GM23248 (cell line): ENCODE measurements at regions not wholly inside any gene's neighbourhood (a gene's known extent, or its start where the extent isn't known, plus 50 kb on each side); places are given as distances from the start of the nearest gene placed in this dataset.

Experiments
- DNase-seq: peaks from one replicate; pipeline ENCODE4 v3.0.0-alpha.2; 2015
- H2AFZ ChIP-seq: fragments of 200-600 bp; sonication (generic); 2 replicates; pipeline ENCODE4 v1.6.1; 2016; ENCODE audit warnings: antibody characterized with exemption
- H3F3A ChIP-seq: fragments of 200-600 bp; sonication (generic); 2 replicates; pipeline ENCODE4 v1.6.1; 2016; ENCODE audit warnings: mild to moderate bottlenecking, antibody characterized with exemption, mixed run types; ENCODE audit not compliant: insufficient read depth
- H3K27ac ChIP-seq: fragments of 200-600 bp; sonication (generic); 2 replicates; pipeline ENCODE4 v1.5.1; 2016; ENCODE audit warnings: mild to moderate bottlenecking
- H3K27me3 ChIP-seq: fragments of 200-600 bp; sonication (generic); replicated peaks from 2 replicates; pipeline ENCODE4 v1.6.1; 2016; ENCODE audit warnings: mild to moderate bottlenecking; ENCODE audit not compliant: insufficient read depth
- H3K36me3 ChIP-seq: fragments of 200-600 bp; sonication (generic); 2 replicates; pipeline ENCODE4 v1.6.1; 2016; ENCODE audit warnings: low read depth, mild to moderate bottlenecking
- H3K4me1 ChIP-seq: fragments of 200-600 bp; sonication (generic); 2 replicates; pipeline ENCODE4 v1.6.1; 2016; ENCODE audit warnings: mild to moderate bottlenecking; ENCODE audit not compliant: insufficient read depth
- H3K4me2 ChIP-seq: fragments of 200-600 bp; sonication (generic); one replicate; pipeline ENCODE4 v1.6.1; 2016; ENCODE audit warnings: mild to moderate bottlenecking; ENCODE audit not compliant: unreplicated experiment
- H3K4me3 ChIP-seq: fragments of 200-600 bp; sonication (generic); 2 replicates; pipeline ENCODE4 v1.5.1; 2016; ENCODE audit warnings: mild to moderate bottlenecking
- H3K79me2 ChIP-seq: fragments of 200-600 bp; sonication (generic); 2 replicates; pipeline ENCODE4 v1.6.1; 2016; ENCODE audit warnings: mild to moderate bottlenecking; ENCODE audit not compliant: insufficient read depth
- H3K9ac ChIP-seq: fragments of 200-600 bp; sonication (generic); 2 replicates; pipeline ENCODE4 v1.6.1; 2016; ENCODE audit warnings: mild to moderate bottlenecking
- H3K9me2 ChIP-seq: fragments of 200-600 bp; sonication (generic); 2 replicates; pipeline ENCODE4 v1.6.1; 2016; ENCODE audit warnings: mixed run types, mild to moderate bottlenecking, moderate library complexity; ENCODE audit not compliant: insufficient read depth
- H3K9me3 ChIP-seq: fragments of 200-600 bp; sonication (generic); one replicate; pipeline ENCODE4 v1.6.1; 2017; ENCODE audit warnings: low read depth
- H4K20me1 ChIP-seq: fragments of 200-600 bp; sonication (generic); 2 replicates; pipeline ENCODE4 v1.6.0; 2016; ENCODE audit not compliant: insufficient read depth
- EZH2 ChIP-seq: fragments of 200-600 bp; sonication (generic); IDR thresholded peaks from 2 replicates; pipeline ENCODE4 v1.6.1; 2018; ENCODE audit warnings: antibody characterized with exemption, mild to moderate bottlenecking; ENCODE audit not compliant: insufficient read depth, poor library complexity, severe bottlenecking
- EZH2phosphoT487 ChIP-seq: fragments of 200-600 bp; sonication (generic); IDR thresholded peaks from 2 replicates; pipeline ENCODE4 v1.6.1; 2018; ENCODE audit warnings: antibody characterized with exemption, moderate library complexity, mild to moderate bottlenecking, low read depth; ENCODE audit not compliant: insufficient read depth
- WGBS, 2 experiments: methylation state at CpG; one replicate each; pipeline ENCODE4 v1.1.6; 2015 to 2017; ENCODE audit warnings: low lambda C conversion rate in 2 of 2, low coverage in 1 of 2; ENCODE audit errors: missing lambda C conversion rate in 2 of 2; 5-methylcytosine and 5-hydroxymethylcytosine counted together
- in situ Hi-C: fragments of 300-500 bp; cut with MboI; formaldehyde crosslinking; loops from 2 replicates; pipeline ENCODE4 v1.15.0; 2020

DNA sequence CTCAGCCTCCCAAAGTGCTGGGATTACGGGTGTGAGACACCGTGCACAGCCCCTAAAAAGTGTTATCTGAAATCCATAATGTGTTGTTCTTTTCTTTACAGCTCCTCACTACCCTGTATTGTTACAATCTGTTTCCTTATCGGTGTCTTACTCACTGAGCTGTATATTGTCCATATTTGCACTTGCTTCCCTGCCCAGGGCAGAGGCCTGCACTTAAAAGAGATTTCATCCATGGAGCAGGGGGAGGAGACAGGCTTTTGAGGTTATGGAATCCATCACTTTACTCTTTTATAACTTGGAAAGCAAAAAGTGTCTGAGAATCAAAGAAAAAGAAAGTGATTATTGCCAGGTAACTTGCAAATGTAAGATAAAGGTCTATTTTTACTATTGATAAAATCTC lies 251.0 kb downstream of the DIO2 start:
- Histone ChIP-seq H3K79me2 (no peaks in the 10 kb centered on the region), H3K4me3 (no peak overlapping the region), H3K36me3 (no peaks in the 10 kb centered on the region), H4K20me1 (no peaks in the 10 kb centered on the region), H3K4me2 (no peak overlapping the region), H3K27me3 (no peaks in the 10 kb centered on the region), H3F3A (no peaks in the 10 kb centered on the region), H3K9me3 (no peaks in the 10 kb centered on the region), H3K9ac (no peak overlapping the region), H2AFZ (no peak overlapping the region), H3K9me2 (no peaks in the 10 kb centered on the region), H3K4me1 (no peaks in the 10 kb centered on the region), H3K27ac (no peak overlapping the region)
- no peak for DNase-seq
- WGBS, 2 experiments: 24 to 28% methylated on average over 3 of the region's 3 CpGs
- in situ Hi-C loops: no loop called here
- TF ChIP-seq EZH2 (no peak), EZH2phosphoT487 (no peak)

DNA sequence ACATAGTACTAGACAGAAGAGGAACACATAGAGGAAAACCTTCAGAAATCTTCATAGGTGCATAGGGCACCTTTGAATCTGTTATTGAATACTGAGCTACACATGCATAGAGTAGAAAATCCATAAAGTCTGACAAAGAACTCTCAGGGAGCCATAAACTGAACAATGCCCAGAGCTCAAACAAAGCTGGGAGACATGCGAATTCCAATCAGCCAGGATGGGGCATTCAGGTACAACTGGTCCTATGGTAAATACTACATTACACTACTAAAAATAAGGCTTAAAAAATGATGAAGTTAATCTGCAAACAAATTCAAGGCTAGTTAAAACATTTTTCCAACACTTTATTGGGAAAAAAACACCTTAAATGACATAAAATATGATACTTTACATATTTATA lies 259.7 kb downstream of the DIO2 start:
- TF ChIP-seq EZH2: no peak
- TF ChIP-seq EZH2phosphoT487: no peak
- no peaks in the 10 kb centered on the region for H3F3A ChIP-seq
- no peaks in the 10 kb centered on the region for H3K36me3 ChIP-seq
- H3K4me1 ChIP-seq: no peaks in the 10 kb centered on the region
- H3K4me2 ChIP-seq: no peak overlapping the region
- no peaks in the 10 kb centered on the region for H3K9me2 ChIP-seq
- no peak overlapping the region for H2AFZ ChIP-seq
- H3K9me3 ChIP-seq: no peaks in the 10 kb centered on the region
- no peak overlapping the region for H3K27ac ChIP-seq
- no peak overlapping the region for H3K4me3 ChIP-seq
- in situ Hi-C loops: no loop called here
- DNase-seq: no peak
- 36 to 42% methylated on average over 1 of the region's 1 CpG for WGBS, 2 experiments
- no peak overlapping the region for H3K9ac ChIP-seq
- no peaks in the 10 kb centered on the region for H3K27me3 ChIP-seq
- no peaks in the 10 kb centered on the region for H3K79me2 ChIP-seq
- H4K20me1 ChIP-seq: no peaks in the 10 kb centered on the region

DNA sequence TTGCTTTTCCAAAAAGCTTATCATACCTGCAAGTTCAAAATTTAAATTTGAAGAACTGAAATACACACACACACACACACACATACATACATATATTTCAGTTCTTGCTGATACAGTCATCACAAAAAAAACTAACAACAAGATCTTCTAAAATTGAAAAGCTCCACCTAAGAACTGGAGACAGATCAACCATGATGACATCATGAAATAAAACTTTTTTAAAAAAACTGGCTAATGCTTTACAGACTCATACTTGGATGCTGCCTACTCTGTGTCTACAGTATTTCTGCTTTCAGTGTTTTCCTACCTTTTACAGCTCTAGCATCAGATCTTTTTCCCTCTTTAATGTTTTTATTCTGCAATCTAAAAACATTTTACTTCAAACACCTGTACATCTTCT lies 261.4 kb downstream of the DIO2 start:
- H3K4me3 ChIP-seq: no peak overlapping the region
- DNase-seq: no peak

DNA sequence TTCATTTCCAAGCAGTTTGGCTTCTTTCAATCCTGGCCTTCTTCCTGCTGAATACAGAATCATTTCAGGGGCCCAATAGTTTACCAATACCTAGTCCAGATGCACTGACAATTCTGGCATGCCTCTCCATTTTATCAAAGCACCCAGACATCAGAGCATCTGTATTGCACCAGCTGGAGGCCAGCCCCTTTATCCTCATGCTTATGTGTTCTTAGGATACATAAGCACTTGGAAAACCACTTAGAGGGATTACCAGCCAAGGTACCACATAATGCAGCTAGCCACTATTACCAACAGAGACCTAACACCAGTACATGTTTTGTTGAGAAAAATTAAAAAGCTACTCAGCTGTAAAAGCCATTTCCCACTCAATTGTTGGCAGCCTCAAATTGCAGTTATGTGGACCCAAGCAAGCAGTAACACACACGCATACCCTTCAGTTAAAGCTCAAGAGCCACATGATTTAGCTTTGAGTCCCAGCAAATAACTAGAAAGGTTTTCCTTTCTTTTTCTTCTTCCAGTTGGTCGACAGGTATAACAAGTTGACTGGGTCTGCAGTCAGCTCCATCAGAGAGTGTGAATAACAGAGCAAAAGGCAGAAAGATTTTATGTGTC lies 263.8 kb downstream of the DIO2 start:
- Histone ChIP-seq H3K79me2 (no peaks in the 10 kb centered on the region), H4K20me1 (no peaks in the 10 kb centered on the region), H3K4me3 (no peak overlapping the region), H3K27ac (no peak overlapping the region), H3K4me1 (no peaks in the 10 kb centered on the region), H2AFZ (no peak overlapping the region), H3K36me3 (no peaks in the 10 kb centered on the region), H3K9me2 (no peaks in the 10 kb centered on the region), H3K9me3 (no peaks in the 10 kb centered on the region), H3K9ac (no peak overlapping the region), H3K4me2 (no peak overlapping the region), H3K27me3 (no peaks in the 10 kb centered on the region), H3F3A (no peaks in the 10 kb centered on the region)
- 15 to 18% methylated on average over 2 of the region's 2 CpGs for WGBS, 2 experiments
- no peak for DNase-seq
- in situ Hi-C loops: no loop called here
- no peak for TF ChIP-seq EZH2phosphoT487
- TF ChIP-seq EZH2: no peak

More for the DNA sequence above, 261.4 kb downstream of the DIO2 start:
- H3F3A ChIP-seq: no peaks in the 10 kb centered on the region
- H3K4me1 ChIP-seq: no peaks in the 10 kb centered on the region
- in situ Hi-C loops: no loop called here
- H3K27me3 ChIP-seq: no peaks in the 10 kb centered on the region
- H3K9me2 ChIP-seq: no peaks in the 10 kb centered on the region
- no peak overlapping the region for H3K4me2 ChIP-seq
- H3K79me2 ChIP-seq: no peaks in the 10 kb centered on the region
- TF ChIP-seq EZH2phosphoT487: no peak
- no peak for TF ChIP-seq EZH2
- H3K9me3 ChIP-seq: no peaks in the 10 kb centered on the region
- no peaks in the 10 kb centered on the region for H3K36me3 ChIP-seq
- H4K20me1 ChIP-seq: no peaks in the 10 kb centered on the region
- H3K27ac ChIP-seq: no peak overlapping the region
- no peak overlapping the region for H3K9ac ChIP-seq
- H2AFZ ChIP-seq: no peak overlapping the region

DNA sequence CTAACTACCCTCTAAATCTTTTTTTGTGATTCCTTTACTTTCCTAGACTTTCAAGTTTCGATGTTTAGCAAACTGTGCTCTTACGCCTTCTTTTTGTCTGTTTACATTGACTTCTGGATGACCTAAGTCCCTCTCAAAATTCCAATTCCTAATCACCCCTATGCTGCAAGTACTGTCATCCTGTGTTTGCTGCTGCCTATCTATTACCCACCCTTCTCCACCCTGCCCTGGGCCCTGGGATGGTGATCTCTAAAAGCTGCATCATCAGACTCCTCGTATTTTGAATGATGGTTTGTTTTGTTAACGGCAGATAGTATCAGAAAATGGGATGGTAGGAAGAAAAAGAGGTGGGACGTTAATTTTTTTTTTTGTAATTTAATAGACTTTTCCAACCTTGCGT lies 272.1 kb downstream of the DIO2 start:
- no peak for TF ChIP-seq EZH2phosphoT487
- TF ChIP-seq EZH2: no peak
- H3K36me3 ChIP-seq: no peaks in the 10 kb centered on the region
- H3K9ac ChIP-seq: no peak overlapping the region
- H3K9me2 ChIP-seq: no peaks in the 10 kb centered on the region
- no peaks in the 10 kb centered on the region for H4K20me1 ChIP-seq
- H2AFZ ChIP-seq: no peak overlapping the region
- no peaks in the 10 kb centered on the region for H3K4me1 ChIP-seq
- H3K27me3 ChIP-seq: no peaks in the 10 kb centered on the region
- H3K79me2 ChIP-seq: no peaks in the 10 kb centered on the region
- H3K4me2 ChIP-seq: no peak overlapping the region
- DNase-seq: no peak
- 39 to 40% methylated on average over 6 of the region's 6 CpGs for WGBS, 2 experiments
- H3F3A ChIP-seq: no peaks in the 10 kb centered on the region
- H3K9me3 ChIP-seq: no peaks in the 10 kb centered on the region
- no peak overlapping the region for H3K27ac ChIP-seq
- H3K4me3 ChIP-seq: no peak overlapping the region
- in situ Hi-C loops: no loop called here
